Kidney (tissue), 13 donors: ENCODE measurements at regions not wholly inside any gene's neighbourhood (a gene's known extent, or its start where the extent isn't known, plus 50 kb on each side); places are given as distances from the start of the nearest gene placed in this dataset.

Source experiments
- DNase-seq, 5 donors: peaks; one replicate each; pipeline ENCODE4 v3.0.0-alpha.2; 2013 to 2020
- FAIRE-seq: peaks from 2 replicates; lab custom pipeline; 2012; peaks lifted over from hg19 to GRCh38; lab: Jason Lieb, UNC
- H3K27ac ChIP-seq, 2 donors: one replicate each; pipeline ENCODE4 v1.7.0; 2013; ENCODE audit warnings: low read depth in 2 of 2, low read length in 2 of 2, inconsistent platforms in 1 of 2
- H3K27me3 ChIP-seq: one replicate; pipeline ENCODE4 v1.7.1; 2013; ENCODE audit warnings: low read length, inconsistent platforms; ENCODE audit not compliant: control insufficient read depth, insufficient read depth
- H3K36me3 ChIP-seq, 3 donors: one replicate each; pipeline versions ENCODE4 v1.7.0 to v1.7.1; 2013; ENCODE audit warnings: low read length in 3 of 3, control low read depth in 1 of 3, inconsistent platforms in 1 of 3; ENCODE audit not compliant: insufficient read depth in 3 of 3, control insufficient read depth in 2 of 3
- H3K4me1 ChIP-seq, 3 donors: one replicate each; pipeline versions ENCODE4 v1.7.0 to v1.7.1; 2013; ENCODE audit warnings: low read length in 3 of 3, inconsistent platforms in 1 of 3, low read depth in 1 of 3; ENCODE audit not compliant: control insufficient read depth in 2 of 3, insufficient read depth in 2 of 3
- H3K4me3 ChIP-seq, 3 donors: one replicate each; pipeline versions ENCODE4 v1.7.0 to v1.8.1; 2013; ENCODE audit warnings: low read length in 3 of 3, control low read depth in 1 of 3, inconsistent platforms in 1 of 3
- H3K9ac ChIP-seq, 3 donors: one replicate each; pipeline versions ENCODE4 v1.7.0 to v1.7.1; 2013; ENCODE audit warnings: low read length in 3 of 3, control low read depth in 1 of 3, inconsistent platforms in 1 of 3
- H3K9me3 ChIP-seq, 3 donors: one replicate each; pipeline versions ENCODE4 v1.7.0 to v1.7.1; 2013; ENCODE audit warnings: low read length in 3 of 3, control low read depth in 1 of 3, inconsistent platforms in 1 of 3; ENCODE audit not compliant: control insufficient read depth in 2 of 3, insufficient read depth in 1 of 3
- CTCF ChIP-seq: IDR thresholded peaks from 3 replicates; pipeline ENCODE4 v1.5.1; 2012; ENCODE audit warnings: mild to moderate bottlenecking, moderate library complexity, borderline replicate concordance; ENCODE audit not compliant: insufficient read depth; ENCODE audit errors: extremely low read depth
- intact Hi-C: fragments of 100-400 bp; cut with DNase I; formaldehyde crosslinking; loops from one replicate; pipeline ENCODE4 v1.11.1; 2022
- donor health status: control.
- donor health status: control.
- donor health status: control.
- donor health status: control.
- donor health status: control.
- donor health status: DM: yes; HTN: yes; CAD: no.
- donor health status: Normal renal cell carcinoma (clear cell type).

DNA sequence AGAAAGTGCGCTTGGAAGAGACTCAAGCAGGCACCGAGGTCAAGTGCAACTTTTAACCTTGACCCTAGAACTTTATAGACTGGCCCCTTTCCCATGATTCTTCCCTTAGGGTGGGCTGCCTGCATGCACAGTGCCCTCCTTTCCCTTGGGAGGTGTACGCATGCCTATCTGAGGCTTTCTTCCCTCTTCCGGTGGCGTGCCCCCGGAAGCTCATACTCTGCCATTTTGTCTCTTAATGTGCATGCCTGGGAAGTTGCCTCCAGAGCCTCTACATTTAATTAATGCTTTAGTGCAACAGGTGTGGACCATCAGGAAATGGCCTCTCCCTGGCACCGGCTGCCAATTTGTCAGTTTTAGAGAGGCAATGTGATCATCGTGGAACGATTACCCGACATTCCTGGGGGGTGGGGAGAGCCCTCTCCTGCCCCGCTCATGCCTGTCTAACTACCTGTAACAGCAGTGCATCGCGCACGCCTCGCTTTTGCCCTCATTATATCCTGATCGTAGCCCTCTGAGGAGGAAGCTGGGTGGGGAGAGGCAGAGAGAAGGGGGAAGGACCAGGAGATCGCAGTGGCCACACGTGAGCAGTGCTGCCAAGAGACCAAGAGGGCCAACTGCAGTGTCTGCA is 194.8 kb downstream of the TFCP2L1 start:
- Histone ChIP-seq H3K27me3 (no peaks in the 10 kb centered on the region), H3K4me3 (no peak overlapping the region), H3K9ac (no peak overlapping the region), H3K9me3 (peaks cover 0 to 3% (median 0%) of the 10 kb centered on the region in 3 donors), H3K27ac (no peak overlapping the region), H3K4me1 (no peaks in the 10 kb centered on the region), H3K36me3 (no peaks in the 10 kb centered on the region)
- FAIRE-seq (no peak), DNase-seq (peak in 3 of 5 donors; percentile 58 to 70 (median 69))
- TF ChIP-seq CTCF: no peak
- intact Hi-C loops: no loop called here

DNA sequence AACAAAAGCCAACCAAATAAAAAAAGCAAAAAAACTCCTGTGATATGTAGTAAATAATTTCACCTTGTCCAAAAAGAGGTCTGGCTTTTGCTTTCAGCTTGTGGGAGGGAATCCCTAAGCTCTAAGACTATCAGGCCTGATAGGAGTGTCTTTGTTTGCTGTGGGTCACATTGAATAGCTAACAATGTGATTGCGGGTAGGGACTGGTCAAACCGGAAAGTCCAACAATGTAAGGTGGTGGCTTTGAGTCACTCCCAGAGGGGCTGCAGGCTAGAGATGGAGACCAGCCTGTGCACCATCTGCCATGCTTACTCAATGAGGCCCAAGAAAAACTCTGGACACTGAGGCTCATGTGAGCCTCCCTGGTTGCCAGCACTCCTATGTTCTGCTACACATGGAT is 192.9 kb downstream of the TFCP2L1 start:
- no peak for TF ChIP-seq CTCF
- H3K27me3 ChIP-seq: no peaks in the 10 kb centered on the region
- intact Hi-C loops: no loop called here
- H3K4me3 ChIP-seq: no peak overlapping the region
- no peaks in the 10 kb centered on the region for H3K4me1 ChIP-seq
- H3K27ac ChIP-seq: no peak overlapping the region
- H3K9ac ChIP-seq: no peak overlapping the region
- peaks cover 0 to 3% (median 0%) of the 10 kb centered on the region in 3 donors for H3K9me3 ChIP-seq
- DNase-seq (no peak), FAIRE-seq (no peak)
- H3K36me3 ChIP-seq: no peaks in the 10 kb centered on the region

- H3K4me1 ChIP-seq: no peaks in the 10 kb centered on the region
- H3K9me3 ChIP-seq: peaks cover 0 to 3% (median 0%) of the 10 kb centered on the region in 3 donors
- H3K27ac ChIP-seq: no peak overlapping the region
- intact Hi-C loops: no loop called here
- FAIRE-seq: no peak
- H3K27me3 ChIP-seq: no peaks in the 10 kb centered on the region
- TF ChIP-seq CTCF: no peak
- no peak overlapping the region for H3K4me3 ChIP-seq
- no peak overlapping the region for H3K9ac ChIP-seq
- no peak for DNase-seq
- no peaks in the 10 kb centered on the region for H3K36me3 ChIP-seq
These were observed 191.3 kb downstream of the TFCP2L1 start for GRCh38 chr2:121093692-121094091.

- DNase-seq (no peak), FAIRE-seq (no peak)
- H3K36me3 ChIP-seq: no peaks in the 10 kb centered on the region
- H3K9ac ChIP-seq: no peak overlapping the region
- no peak for TF ChIP-seq CTCF
- peaks cover 0 to 3% (median 0%) of the 10 kb centered on the region in 3 donors for H3K9me3 ChIP-seq
- intact Hi-C loops: no loop called here
- H3K4me3 ChIP-seq: no peak overlapping the region
- no peaks in the 10 kb centered on the region for H3K4me1 ChIP-seq
- H3K27ac ChIP-seq: no peak overlapping the region
- H3K27me3 ChIP-seq: no peaks in the 10 kb centered on the region
These were observed 190.9 kb downstream of the TFCP2L1 start for GRCh38 chr2:121094101-121094500.
